ENCODE measurements at regions not wholly inside any gene's neighbourhood (a gene's known extent, or its start where the extent isn't known, plus 50 kb on each side); places are given as distances from the start of the nearest gene placed in this dataset.
"Not testable (repeated sequence)": the region's sequence is repeated elsewhere in the genome, so short reads cannot be mapped to it uniquely, and the experiment has no call there.

DNA sequence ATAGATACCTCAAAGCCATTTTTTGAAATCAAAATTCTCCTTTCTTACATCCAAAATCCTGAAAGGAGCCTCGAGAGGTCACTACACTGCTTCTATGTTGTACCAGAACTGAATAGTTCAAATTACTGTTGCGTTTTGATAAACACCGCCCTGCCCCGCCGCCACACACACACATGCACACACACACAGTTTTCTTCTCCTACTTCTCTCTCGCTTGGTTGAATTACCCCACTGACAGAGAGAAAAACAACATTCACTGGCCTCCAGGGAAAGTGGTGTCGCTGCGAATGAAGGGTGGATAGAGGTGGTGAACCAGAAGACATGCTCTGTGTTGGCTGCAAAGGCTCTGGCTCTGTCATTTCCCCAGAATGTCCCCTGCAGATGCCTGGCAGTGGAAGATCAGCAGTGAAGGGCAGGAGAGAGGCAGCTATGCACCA lies 183.4 kb upstream of the RFC3 start:
- DNase-seq = no peak

GRCh38 chr13:33636243-33636642 lies 181.7 kb upstream of the RFC3 start:
- no peak for DNase-seq

GRCh38 chr13:33636955-33637670 lies 180.8 kb upstream of the RFC3 start:
- no peak for DNase-seq

DNA sequence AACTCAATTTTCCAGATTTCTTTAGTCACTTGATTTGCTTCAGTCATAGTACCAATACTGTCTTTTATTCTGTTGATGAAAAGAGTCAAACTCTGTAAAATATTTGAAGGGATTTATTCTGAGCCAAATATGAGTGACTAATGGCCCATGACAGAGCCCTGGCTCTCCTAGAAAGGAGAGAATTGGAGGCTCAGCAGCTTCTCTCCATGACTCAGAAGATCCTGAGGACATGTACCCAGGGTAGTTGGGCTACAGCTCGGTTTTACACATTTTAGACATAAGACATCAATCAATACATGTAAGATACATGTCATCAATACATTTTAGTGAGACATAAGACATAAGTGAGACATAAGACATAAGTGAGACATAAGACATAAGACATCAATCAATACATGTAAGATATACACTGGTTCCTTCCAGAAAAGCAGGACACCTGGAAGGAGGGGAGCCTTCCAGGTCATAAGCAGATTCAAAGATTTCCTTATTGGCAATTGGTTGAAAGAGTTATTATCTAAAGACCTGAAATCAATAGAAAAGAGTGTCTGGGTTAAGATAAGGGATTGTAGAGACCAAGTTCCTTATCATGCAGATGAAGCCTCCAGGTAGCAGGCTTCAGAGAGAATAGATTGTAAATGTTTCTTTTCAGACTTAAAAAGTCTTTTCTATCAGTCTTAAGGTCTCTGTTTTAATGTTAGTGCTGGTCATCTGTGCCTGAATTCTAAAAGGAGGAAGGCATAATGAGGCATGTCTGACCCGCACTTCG lies 179.8 kb upstream of the RFC3 start:
- DNase-seq = no peak

- DNase-seq = no peak
Observed at GRCh38 chr13:33639158-33639557, 178.8 kb upstream of the RFC3 start.

GRCh38 chr13:33639626-33640080 lies 178.3 kb upstream of the RFC3 start:
- DNase-seq = no peak

- DNase-seq = no peak
Observed at GRCh38 chr13:33640832-33641231, 177.1 kb upstream of the RFC3 start.

DNA sequence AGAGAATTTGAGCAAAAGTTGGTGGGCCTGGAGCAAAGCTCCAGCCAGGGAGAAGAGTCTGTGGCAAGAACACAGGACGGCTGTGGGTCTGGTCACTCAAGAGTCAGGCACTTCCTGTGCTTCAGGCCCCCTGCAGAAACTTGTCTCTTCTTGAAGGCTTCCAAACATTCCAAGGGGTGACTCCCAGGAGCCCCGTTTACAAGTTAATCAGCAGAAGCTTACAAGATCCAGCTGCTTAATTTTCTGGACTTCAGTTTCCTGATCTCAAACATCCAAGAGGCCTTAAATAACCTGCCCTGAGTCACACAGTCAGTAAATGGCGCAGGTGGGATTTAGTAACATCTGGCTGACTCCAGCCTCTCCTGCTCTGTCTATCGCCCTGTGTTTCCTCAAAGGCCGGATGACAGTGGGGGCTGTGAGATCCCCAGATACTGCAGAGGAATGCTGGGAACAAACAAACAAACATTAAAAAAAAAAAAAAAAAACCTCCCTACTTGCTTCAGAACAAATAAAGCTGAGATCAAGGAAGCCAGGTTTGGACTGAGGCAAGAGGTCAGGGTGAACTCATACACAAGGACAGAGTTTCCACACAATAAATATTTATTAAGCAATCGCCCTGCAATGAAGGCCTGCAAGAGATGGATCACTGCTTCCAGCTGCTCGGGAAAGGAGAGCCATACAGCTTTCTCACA lies 175.4 kb upstream of the RFC3 start:
- no peak for DNase-seq

DNA sequence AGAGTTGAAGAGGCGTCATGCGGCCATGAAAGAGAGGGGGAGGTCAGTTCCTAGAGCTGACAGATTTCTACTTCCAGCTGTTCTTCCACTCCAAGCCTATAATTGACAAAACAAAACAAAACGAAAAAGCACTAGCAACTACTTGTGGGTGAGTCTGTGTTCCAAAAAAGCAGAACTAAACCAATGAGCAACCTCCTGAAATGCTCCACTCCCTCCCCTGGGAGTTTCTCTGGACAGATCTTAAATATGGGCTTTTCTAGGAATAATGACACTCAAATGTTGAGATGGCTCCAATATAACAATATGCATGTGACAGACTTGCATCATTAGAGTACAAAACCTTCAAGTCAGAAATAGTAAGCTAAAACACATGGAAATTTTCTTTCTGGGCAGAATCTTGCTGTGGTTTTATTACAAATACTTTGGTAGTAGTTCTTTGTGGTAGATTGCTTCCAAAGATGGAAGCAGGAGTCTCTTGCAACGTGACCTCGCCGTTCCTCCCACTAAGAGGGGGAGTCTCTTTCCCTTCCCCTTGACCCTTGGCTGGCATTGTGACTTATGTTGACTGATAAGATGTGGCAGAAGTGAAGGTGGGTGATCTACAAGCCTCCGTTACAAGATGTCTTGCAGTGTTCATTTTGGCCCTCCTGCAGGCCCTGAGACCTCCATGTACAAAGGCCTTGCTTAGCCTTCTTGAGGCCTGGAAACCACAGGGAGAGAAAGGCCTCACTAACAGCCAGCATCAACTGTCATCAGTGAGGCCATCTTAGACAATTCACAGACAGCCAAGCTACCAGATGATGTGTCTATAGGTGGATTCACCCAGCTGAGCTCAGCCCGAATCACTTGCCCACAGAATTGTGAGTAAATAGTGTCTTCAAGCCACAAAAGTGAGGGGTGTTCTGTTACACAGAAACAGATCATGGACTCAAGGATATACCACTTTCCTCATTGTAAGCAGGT lies 173.1 kb upstream of the RFC3 start:
- peak; percentile 80 for DNase-seq

DNA sequence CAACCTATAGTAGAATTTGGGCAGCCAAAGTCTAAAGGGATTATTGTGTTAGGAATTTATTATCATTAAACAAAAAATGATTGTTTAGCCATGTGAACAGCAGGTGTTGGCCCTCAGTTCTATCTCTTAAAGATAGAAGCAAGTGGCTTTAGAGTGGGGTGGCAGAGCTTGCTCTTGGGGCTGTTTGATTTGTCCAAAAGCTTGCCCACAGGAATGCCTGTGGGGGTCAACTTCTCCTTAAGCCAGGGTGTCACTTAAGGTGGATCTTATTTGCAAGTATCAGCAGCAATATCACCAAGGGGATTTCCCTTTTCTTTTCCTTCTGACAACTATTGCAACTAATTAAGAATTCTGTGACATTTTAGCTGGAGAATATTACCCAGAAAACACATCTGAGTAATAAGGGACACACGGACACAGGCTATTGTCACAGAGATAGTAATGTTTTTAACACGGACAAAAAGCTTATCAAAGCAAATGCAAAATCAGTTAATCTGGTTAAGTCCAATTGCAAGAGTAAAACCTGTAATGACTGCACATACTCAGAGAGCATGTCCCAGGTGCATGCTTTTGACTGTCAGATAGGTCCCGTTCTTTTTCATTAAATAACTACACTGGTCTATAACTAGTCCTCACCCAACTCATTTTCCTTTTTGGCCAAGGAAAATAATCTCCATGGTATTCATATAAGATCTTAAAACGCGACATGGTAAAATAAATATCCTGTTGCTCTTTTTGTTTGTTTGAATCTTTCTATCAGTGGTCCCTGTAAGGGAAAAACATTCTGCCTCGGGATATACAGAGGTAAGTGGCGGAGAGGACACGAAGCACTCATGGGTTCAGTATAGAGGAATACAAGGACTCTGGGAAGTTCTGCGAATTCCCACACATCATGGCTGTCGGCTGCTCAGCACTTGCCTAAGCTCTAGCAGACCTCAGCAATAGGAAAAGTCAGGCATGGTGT lies 172.1 kb upstream of the RFC3 start:
- no peak for DNase-seq

DNA sequence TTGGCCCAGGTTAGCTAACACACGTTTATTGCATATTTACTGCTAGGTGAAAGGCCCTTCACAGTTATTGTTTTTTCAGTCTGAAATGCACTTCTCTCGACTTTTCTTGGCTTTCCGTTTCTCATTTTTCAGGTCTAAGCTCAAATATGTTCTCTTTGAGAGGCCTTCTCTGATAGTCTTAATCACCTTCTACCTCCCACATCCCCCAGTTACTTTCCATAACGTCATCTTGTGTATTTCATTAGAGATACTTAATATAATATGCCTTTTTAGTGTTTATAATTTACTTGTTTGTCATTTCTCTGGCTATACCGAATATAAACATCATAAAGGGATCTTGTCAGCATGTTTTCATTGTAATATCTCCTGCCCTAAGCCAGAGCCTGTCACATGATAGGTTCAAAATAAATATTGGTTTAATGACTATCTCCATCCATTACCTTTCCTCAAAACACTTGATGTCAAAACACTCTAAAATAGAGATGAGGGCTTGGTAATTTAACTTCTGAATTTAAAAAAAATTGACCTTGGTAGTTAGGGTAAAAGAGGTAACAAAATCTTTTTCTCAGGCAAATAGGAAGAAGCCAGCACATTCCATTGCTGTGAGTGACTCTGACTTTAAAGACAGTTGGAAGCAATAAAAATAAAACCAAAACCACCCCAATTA lies 168.6 kb upstream of the RFC3 start:
- no peak for DNase-seq

- no peak for DNase-seq
Observed at GRCh38 chr13:33651766-33652165, 166.2 kb upstream of the RFC3 start.

DNA sequence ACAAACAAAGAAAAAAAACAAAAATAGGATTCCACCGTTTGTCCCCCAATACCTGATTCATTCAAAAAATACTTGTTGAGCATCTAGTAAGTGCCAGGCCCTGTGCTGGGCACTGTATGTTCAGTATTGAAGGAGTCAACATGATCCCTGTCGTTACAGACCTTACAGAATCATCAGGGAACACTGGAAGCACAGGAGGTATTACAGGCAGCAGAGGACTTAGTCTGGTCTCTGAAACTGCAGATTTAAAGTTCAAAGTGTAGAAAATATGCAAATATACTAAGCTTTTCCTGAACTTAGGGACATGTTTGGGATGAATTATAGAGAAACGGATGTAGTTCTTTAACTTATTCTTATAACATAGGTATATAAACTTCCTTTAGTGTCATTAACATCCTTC lies 160.7 kb upstream of the RFC3 start:
- DNase-seq = no peak

- DNase-seq = no peak
Observed at GRCh38 chr13:33659466-33659865, 158.5 kb upstream of the RFC3 start.

DNA sequence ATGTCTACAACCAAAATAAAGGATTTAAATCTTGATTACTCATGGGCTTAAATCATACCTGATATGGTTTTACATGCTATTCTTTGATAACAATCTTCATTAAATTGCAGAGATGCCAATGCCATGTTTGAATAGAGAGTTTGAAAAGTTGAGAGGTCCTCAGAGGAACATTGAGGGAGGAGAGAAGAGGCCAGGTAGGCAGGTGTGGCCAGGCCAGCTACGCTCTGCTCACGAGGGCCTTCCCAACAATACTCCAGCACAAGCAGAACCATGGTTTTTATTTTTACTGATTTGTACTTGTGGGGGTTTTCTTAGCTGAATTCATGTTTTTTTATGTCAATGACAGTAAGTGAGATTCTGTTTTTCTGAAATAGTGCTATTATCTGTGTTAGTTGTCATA lies 158.1 kb upstream of the RFC3 start:
- DNase-seq = no peak

- no peak for DNase-seq
Observed at GRCh38 chr13:33662392-33662791, 155.6 kb upstream of the RFC3 start.

- DNase-seq = no peak
Observed at GRCh38 chr13:33665626-33666175, 152.2 kb upstream of the RFC3 start.

GRCh38 chr13:33671560-33671959 lies 146.4 kb upstream of the RFC3 start:
- no peak for DNase-seq

GRCh38 chr13:33672022-33672421 lies 145.9 kb upstream of the RFC3 start:
- not testable (repeated sequence) for DNase-seq
